HepG2 (cell line): ENCODE measurements at regions not wholly inside any gene's neighbourhood (a gene's known extent, or its start where the extent isn't known, plus 50 kb on each side); places are given as distances from the start of the nearest gene placed in this dataset.

Source experiments
- ATAC-seq: fragments of 200-7000 bp; cut with Tn5 transposase; 3 replicates; pipeline ENCODE4 v1.9.1; 2020; ENCODE audit warnings: mild to moderate bottlenecking, moderate library complexity
- BruUV-seq: library from RNA; stranded (reverse); fragments of 400-500 nt; replicated peaks from 2 replicates; lab custom pipeline; 2021; lab: Mats Ljungman, UMichigan
- CTCF ChIA-PET: fragments of 300-600 bp; formaldehyde crosslinking; extraction: SDS; loops from one replicate; lab custom pipeline; 2021; ENCODE audit warnings: low total read pairs, inconsistent platforms, low intra/inter-chr PET ratio; lab: Yijun Ruan, JAX
- POLR2A ChIA-PET: fragments of 350-600 bp; sonication (Branson Sonifier 250); formaldehyde crosslinking; loops from one replicate; lab custom pipeline; 2020; ENCODE audit warnings: antibody characterized with exemption, inconsistent platforms; lab: Yijun Ruan, JAX
- DNase-seq: peaks from one replicate; pipeline ENCODE4 v3.0.0-alpha.2; 2015; ENCODE audit warnings: low spot score
- FAIRE-seq: peaks from 3 replicates; lab custom pipeline; 2011; peaks lifted over from hg19 to GRCh38; lab: Jason Lieb, UNC
- H2AFZ ChIP-seq: one replicate; pipeline ENCODE4 v1.6.1; 2011; ENCODE audit warnings: low read length, inconsistent platforms
- H3K27ac ChIP-seq: fragments of 300-600 bp; 3 replicates; pipeline ENCODE4 v1.8.0; 2011; ENCODE audit warnings: mixed run types, mild to moderate bottlenecking, mixed read lengths, low read length, inconsistent platforms; ENCODE audit not compliant: insufficient read depth; ENCODE audit errors: extremely low read length
- H3K27me3 ChIP-seq, 2 experiments: fragments of 200-600 bp in 1 of 2; 2 replicates in 1 of 2; 3 replicates in 1 of 2; pipeline versions ENCODE4 v1.6.0 to v1.8.0; 2011; ENCODE audit warnings: low read length in 2 of 2, mild to moderate bottlenecking in 2 of 2, moderate library complexity in 2 of 2, inconsistent platforms in 1 of 2; ENCODE audit not compliant: insufficient read depth in 2 of 2, control insufficient read depth in 1 of 2
- H3K36me3 ChIP-seq, 2 experiments: fragments of 200-600 bp in 1 of 2; replicated peaks in 1 of 2; 2 replicates in 1 of 2; 3 replicates in 1 of 2; pipeline versions ENCODE4 v1.5.1 to v1.8.0; 2011; ENCODE audit warnings: low read length in 2 of 2, inconsistent platforms in 1 of 2; ENCODE audit not compliant: insufficient read depth in 2 of 2, control insufficient read depth in 1 of 2
- H3K4me1 ChIP-seq: 2 replicates; pipeline ENCODE4 v1.5.1; 2012; ENCODE audit warnings: low read length, inconsistent platforms; ENCODE audit not compliant: insufficient read depth
- H3K4me2 ChIP-seq: 2 replicates; pipeline ENCODE4 v1.6.0; 2011; ENCODE audit warnings: low read depth, low read length, inconsistent platforms
- H3K4me3 ChIP-seq, 3 experiments: fragments of 200-600 bp in 1 of 3; sonication (generic), shearing (Covaris generic) in 1 of 3; replicated peaks in 1 of 3; 2 replicates each; pipeline ENCODE4 v1.5.1; 2011 to 2016; ENCODE audit warnings: low read length in 3 of 3, inconsistent platforms in 2 of 3, low read depth in 2 of 3, mild to moderate bottlenecking in 2 of 3, control low read depth in 1 of 3, mixed read lengths in 1 of 3; ENCODE audit not compliant: insufficient read depth in 1 of 3
- H3K79me2 ChIP-seq: one replicate; pipeline ENCODE4 v1.6.1; 2011; ENCODE audit warnings: low read length, inconsistent platforms; ENCODE audit not compliant: insufficient read depth
- H3K9ac ChIP-seq: 2 replicates; pipeline ENCODE4 v1.6.0; 2011; ENCODE audit warnings: mild to moderate bottlenecking, low read depth, low read length, inconsistent platforms; ENCODE audit not compliant: insufficient read depth
- H3K9me3 ChIP-seq: 2 replicates; pipeline ENCODE4 v1.5.1; 2012; ENCODE audit warnings: mild to moderate bottlenecking, low read length
- H4K20me1 ChIP-seq: 2 replicates; pipeline ENCODE4 v1.6.0; 2011; ENCODE audit warnings: inconsistent platforms, mild to moderate bottlenecking, low read length, moderate library complexity; ENCODE audit not compliant: insufficient read depth
- JDP2 ChIP-seq: sonication (generic); formaldehyde crosslinking; IDR thresholded peaks from 2 replicates; pipeline ENCODE4 v1.8.1; 2022; ENCODE audit warnings: missing genetic modification reagents, borderline replicate concordance
- MIXL1 ChIP-seq: IDR thresholded peaks from 2 replicates; pipeline ENCODE4 v1.6.1; 2016
- RCOR2 ChIP-seq: IDR thresholded peaks from 2 replicates; pipeline ENCODE4 v1.6.1; 2016; ENCODE audit warnings: missing biosample characterization, missing genetic modification reagents
- WGBS: methylation state at CpG from one replicate; pipeline ENCODE4 v1.1.6; 2017; ENCODE audit warnings: low lambda C conversion rate; 5-methylcytosine and 5-hydroxymethylcytosine counted together
- in situ Hi-C: cut with HindIII; loops from 2 replicates; pipeline ENCODE4 v1.10.0; 2017; ENCODE audit warnings: low pct_unique_long_range_greater_than_20kb; ENCODE audit not compliant: extremely low pct_ligation_motif_present
- intact Hi-C: fragments of 100-400 bp; cut with micrococcal nuclease; formaldehyde crosslinking; loops from one replicate; pipeline ENCODE4 v1.10.0; 2022; ENCODE audit not compliant: unreplicated experiment
- TF ChIP-seq, protein P1 (sequence below): sonication (generic); formaldehyde crosslinking; IDR thresholded peaks from 2 replicates; pipeline ENCODE4 v1.5.1; 2020; ENCODE audit warnings: mild to moderate bottlenecking, missing genetic modification reagents, borderline replicate concordance

DNA sequence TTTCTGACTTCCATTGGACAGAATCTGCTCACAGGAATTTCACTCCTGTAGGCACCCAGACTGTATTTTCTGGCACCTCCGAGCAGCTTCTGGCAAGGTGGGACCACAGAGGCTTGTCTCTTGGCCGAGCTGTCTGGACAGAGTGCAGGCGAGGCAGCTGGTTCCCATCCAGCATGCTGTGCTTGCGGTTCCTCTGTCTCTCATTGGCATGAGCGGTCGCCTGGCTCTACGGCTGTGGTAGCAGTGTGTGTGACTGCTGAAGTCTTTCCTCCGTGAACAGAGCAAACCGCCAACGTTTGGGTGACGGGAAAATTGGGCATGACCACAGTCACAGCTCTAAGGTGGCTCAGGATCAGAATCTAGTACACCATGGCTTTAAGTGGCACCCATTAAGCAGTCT lies 411.7 kb upstream of the NETO1 start:
- Histone ChIP-seq H3K27me3 (no peaks in the 10 kb centered on the region), H3K4me2 (no peak overlapping the region)
- ATAC-seq = no peak
- POLR2A ChIA-PET = no interaction called here
- TF ChIP-seq MIXL1 (no peak), JDP2 (CRISPR knock-in tag) (no peak), RCOR2 (CRISPR knock-in tag) (no peak)
- TF ChIP-seq, protein P1, sequence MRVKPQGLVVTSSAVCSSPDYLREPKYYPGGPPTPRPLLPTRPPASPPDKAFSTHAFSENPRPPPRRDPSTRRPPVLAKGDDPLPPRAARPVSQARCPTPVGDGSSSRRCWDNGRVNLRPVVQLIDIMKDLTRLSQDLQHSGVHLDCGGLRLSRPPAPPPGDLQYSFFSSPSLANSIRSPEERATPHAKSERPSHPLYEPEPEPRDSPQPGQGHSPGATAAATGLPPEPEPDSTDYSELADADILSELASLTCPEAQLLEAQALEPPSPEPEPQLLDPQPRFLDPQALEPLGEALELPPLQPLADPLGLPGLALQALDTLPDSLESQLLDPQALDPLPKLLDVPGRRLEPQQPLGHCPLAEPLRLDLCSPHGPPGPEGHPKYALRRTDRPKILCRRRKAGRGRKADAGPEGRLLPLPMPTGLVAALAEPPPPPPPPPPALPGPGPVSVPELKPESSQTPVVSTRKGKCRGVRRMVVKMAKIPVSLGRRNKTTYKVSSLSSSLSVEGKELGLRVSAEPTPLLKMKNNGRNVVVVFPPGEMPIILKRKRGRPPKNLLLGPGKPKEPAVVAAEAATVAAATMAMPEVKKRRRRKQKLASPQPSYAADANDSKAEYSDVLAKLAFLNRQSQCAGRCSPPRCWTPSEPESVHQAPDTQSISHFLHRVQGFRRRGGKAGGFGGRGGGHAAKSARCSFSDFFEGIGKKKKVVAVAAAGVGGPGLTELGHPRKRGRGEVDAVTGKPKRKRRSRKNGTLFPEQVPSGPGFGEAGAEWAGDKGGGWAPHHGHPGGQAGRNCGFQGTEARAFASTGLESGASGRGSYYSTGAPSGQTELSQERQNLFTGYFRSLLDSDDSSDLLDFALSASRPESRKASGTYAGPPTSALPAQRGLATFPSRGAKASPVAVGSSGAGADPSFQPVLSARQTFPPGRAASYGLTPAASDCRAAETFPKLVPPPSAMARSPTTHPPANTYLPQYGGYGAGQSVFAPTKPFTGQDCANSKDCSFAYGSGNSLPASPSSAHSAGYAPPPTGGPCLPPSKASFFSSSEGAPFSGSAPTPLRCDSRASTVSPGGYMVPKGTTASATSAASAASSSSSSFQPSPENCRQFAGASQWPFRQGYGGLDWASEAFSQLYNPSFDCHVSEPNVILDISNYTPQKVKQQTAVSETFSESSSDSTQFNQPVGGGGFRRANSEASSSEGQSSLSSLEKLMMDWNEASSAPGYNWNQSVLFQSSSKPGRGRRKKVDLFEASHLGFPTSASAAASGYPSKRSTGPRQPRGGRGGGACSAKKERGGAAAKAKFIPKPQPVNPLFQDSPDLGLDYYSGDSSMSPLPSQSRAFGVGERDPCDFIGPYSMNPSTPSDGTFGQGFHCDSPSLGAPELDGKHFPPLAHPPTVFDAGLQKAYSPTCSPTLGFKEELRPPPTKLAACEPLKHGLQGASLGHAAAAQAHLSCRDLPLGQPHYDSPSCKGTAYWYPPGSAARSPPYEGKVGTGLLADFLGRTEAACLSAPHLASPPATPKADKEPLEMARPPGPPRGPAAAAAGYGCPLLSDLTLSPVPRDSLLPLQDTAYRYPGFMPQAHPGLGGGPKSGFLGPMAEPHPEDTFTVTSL (CRISPR knock-in tag) = no peak
- TF ChIP-seq, all 625 proteins: peak for 0
- H3K9me3 ChIP-seq = no peaks in the 10 kb centered on the region
- no peak for DNase-seq
- no peaks in the 10 kb centered on the region for H4K20me1 ChIP-seq
- WGBS = 0% methylated on average over 7 of the region's 11 CpGs
- no peak overlapping the region for H3K4me3 ChIP-seq
- no peak overlapping the region for H3K27ac ChIP-seq
- in situ Hi-C loops = no loop called here
- intact Hi-C loops = no loop called here
- H3K4me1 ChIP-seq = no peaks in the 10 kb centered on the region
- no peaks in the 10 kb centered on the region for H3K36me3 ChIP-seq
- no peak for FAIRE-seq
- no peak overlapping the region for H3K9ac ChIP-seq
- BruUV-seq = no TSS peak
- CTCF ChIA-PET = no interaction called here
- no peaks in the 10 kb centered on the region for H3K79me2 ChIP-seq
- H2AFZ ChIP-seq = no peak overlapping the region
